ENCODE measurements at regions not wholly inside any gene's neighbourhood (a gene's known extent, or its start where the extent isn't known, plus 50 kb on each side); places are given as distances from the start of the nearest gene placed in this dataset.

- Histone ChIP-seq H3K14ac (ENCODE audit: insufficient read length) (no peak overlapping the region), H2AFZ (ENCODE audit: low read length) (peak overlapping the region; percentile 19; the same call in 1 of the 2 replicates), H3K23ac (ENCODE audit: insufficient read length) (no peak overlapping the region), H3K27ac (ENCODE audit: low read depth, low read length) (no peak overlapping the region), H3K18ac (ENCODE audit: extremely low read depth, low read length) (no peak overlapping the region), H3K36me3 (ENCODE audit: control insufficient read depth in 2 of 4, insufficient read depth in 4 of 4, low read length in 3 of 4) (no peaks in the 10 kb centered on the region), H2BK12ac (ENCODE audit: low read depth, low read length) (peak overlapping the region; percentile 56; the same call in 1 of the 2 replicates), H3K9me3 (ENCODE audit: insufficient read depth in 2 of 2, low read depth in 1 of 2, low read length in 1 of 2) (no peaks in the 10 kb centered on the region), H4K20me1 (replicated peaks in 1 of 2; ENCODE audit: control insufficient read depth in 1 of 2, insufficient read depth in 2 of 2, low read length in 2 of 2) (no peaks in the 10 kb centered on the region), H2AK5ac (ENCODE audit: low read depth, low read length) (no peak overlapping the region), H3K4me1 (replicated peaks in 1 of 4; ENCODE audit: control insufficient read depth in 3 of 4, insufficient read depth in 4 of 4, low read length in 3 of 4) (peaks cover 0 to 6% (median 5%) of the 10 kb centered on the region in 4 experiments; a peak in 4 of 7 replicates), H3K79me2 (ENCODE audit: control insufficient read depth in 1 of 2, insufficient read depth in 2 of 2, low read length in 2 of 2) (no peaks in the 10 kb centered on the region), H4K91ac (replicated peaks; ENCODE audit: insufficient read length, low read length) (no peak overlapping the region), H3K23me2 (ENCODE audit: low read depth, low read length) (no peaks in the 10 kb centered on the region), H3K4me3 (ENCODE audit: extremely low read depth in 1 of 4, insufficient read depth in 2 of 4, low read depth in 3 of 4, low read length in 4 of 4) (no peak overlapping the region), H2BK20ac (ENCODE audit: low read length) (0 out of 2 replicates have a peak overlapping the region, but pooled peaks have one; percentile 43), H3K79me1 (ENCODE audit: low read depth, low read length) (no peaks in the 10 kb centered on the region), H2BK120ac (replicated peaks; ENCODE audit: low read depth, low read length) (no peak overlapping the region), H3K4me2 (ENCODE audit: insufficient read depth in 1 of 2, low read depth in 2 of 2, low read length in 2 of 2) (no peak overlapping the region), H3K9ac (replicated peaks in 1 of 4; ENCODE audit: extremely low read depth in 1 of 4, low read depth in 3 of 4, low read length in 3 of 4) (no peak overlapping the region), H3K27me3 (replicated peaks in 1 of 4; ENCODE audit: control insufficient read depth in 3 of 4, extremely low read depth in 1 of 4, insufficient read depth in 3 of 4, low read length in 3 of 4) (no peaks in the 10 kb centered on the region), H4K5ac (ENCODE audit: insufficient read length, low read depth, low read length) (no peak overlapping the region), H4K8ac (ENCODE audit: extremely low read depth, insufficient read depth, low read length) (no peak overlapping the region), H2BK5ac (ENCODE audit: low read depth, low read length) (no peak overlapping the region), H3K56ac (replicated peaks; ENCODE audit: insufficient read length, low read depth, low read length) (no peak overlapping the region), H3K4ac (replicated peaks; ENCODE audit: insufficient read length, low read depth, low read length) (no peak overlapping the region), H2BK15ac (ENCODE audit: low read length) (no peak overlapping the region)
- TF ChIP-seq TEAD4 (IDR thresholded peaks at IDR 0.05; ENCODE audit: low read depth, low read length): peak; percentile 96
- no peak for TF ChIP-seq SIN3A (conservative IDR thresholded peaks at IDR 0.05 in 1 of 2, IDR thresholded peaks at IDR 0.05 in 1 of 2; ENCODE audit: low read depth in 1 of 2, low read length in 2 of 2)
- ChIA-PET CTCF (ENCODE audit: partially characterized antibody) (interaction anchor here (1.4 kb wide), 1 partner anchor 35 kb away, joined by 4 read pairs; no protein-coding TSS in a partner anchor), POLR2A (ENCODE audit: partially characterized antibody) (no interaction called here)
- 73% methylated on average over 3 of the region's 3 CpGs; no CpG with 5 or more reads in 1 of the 2 experiments for WGBS, 2 experiments (ENCODE audit: extremely low coverage in 1 of 2, insufficient coverage in 1 of 2, insufficient read length in 1 of 2, insufficient replicate concordance in 2 of 2, low coverage in 1 of 2, low lambda C conversion rate in 2 of 2, missing lambda C conversion rate in 1 of 2)
- DNase-seq (ENCODE audit: low read depth in 1 of 2, low spot score in 2 of 2): peak in 1 of 2 experiments; percentile 57
- no peak for FAIRE-seq
Measured at GRCh38 chr14:53890611-53891101, 66.0 kb downstream of the BMP4 start.

Measured in H1 (cell line).